PC-3 (cell line): ENCODE measurements at regions not wholly inside any gene's neighbourhood (a gene's known extent, or its start where the extent isn't known, plus 50 kb on each side); places are given as distances from the start of the nearest gene placed in this dataset.
A peak's percentile ranks its signal among the peaks of the same experiment; 100 is the strongest.

Experiments
- ATAC-seq: fragments of 200-7000 bp; cut with Tn5 transposase; 2 replicates; pipeline ENCODE4 v1.9.1; 2020; ENCODE audit warnings: mild to moderate bottlenecking, moderate library complexity
- BruUV-seq: library from RNA; stranded (reverse); fragments of 400-500 nt; replicated peaks from 2 replicates; lab custom pipeline; 2021; lab: Mats Ljungman, UMichigan
- CTCF ChIA-PET: fragments of 300-600 bp; sonication (Branson Sonifier 250); formaldehyde crosslinking; loops from one replicate; lab custom pipeline; 2022; ENCODE audit warnings: antibody characterized with exemption; lab: Charles Lee
- POLR2A ChIA-PET: fragments of 300-600 bp; sonication (Branson Sonifier 250); formaldehyde crosslinking; loops from one replicate; lab custom pipeline; 2022; ENCODE audit warnings: antibody characterized with exemption; ENCODE audit not compliant: unreplicated experiment; lab: Charles Lee
- DNase-seq: peaks from one replicate; pipeline ENCODE4 v3.0.0-alpha.2; 2015
- H2AFZ ChIP-seq: fragments of 300-600 bp; sonication (generic); 2 replicates; pipeline ENCODE4 v1.6.0; 2016; ENCODE audit warnings: antibody characterized with exemption, low read length
- H3F3A ChIP-seq: fragments of 300-600 bp; sonication (generic); one replicate; pipeline ENCODE4 v1.6.0; 2017; ENCODE audit warnings: antibody characterized with exemption, low read length, control low read depth, mild to moderate bottlenecking; ENCODE audit not compliant: unreplicated experiment
- H3K27ac ChIP-seq: fragments of 300-600 bp; sonication (generic); 2 replicates; pipeline ENCODE4 v1.5.1; 2016; ENCODE audit warnings: mild to moderate bottlenecking, low read length
- H3K27me3 ChIP-seq: fragments of 300-600 bp; sonication (generic); 2 replicates; pipeline ENCODE4 v1.6.1; 2016; ENCODE audit warnings: low read length, mixed read lengths
- H3K36me3 ChIP-seq: fragments of 300-600 bp; sonication (generic); 2 replicates; pipeline ENCODE4 v1.6.1; 2016; ENCODE audit warnings: low read depth, mixed run types, low read length, mixed read lengths
- H3K4me1 ChIP-seq: fragments of 300-600 bp; sonication (generic); 2 replicates; pipeline ENCODE4 v1.5.1; 2016; ENCODE audit warnings: low read length; ENCODE audit not compliant: insufficient read depth
- H3K4me2 ChIP-seq: fragments of 300-600 bp; sonication (generic); 2 replicates; pipeline ENCODE4 v1.6.0; 2016; ENCODE audit warnings: low read length
- H3K4me3 ChIP-seq: fragments of 300-600 bp; sonication (generic); 2 replicates; pipeline ENCODE4 v1.5.1; 2016; ENCODE audit warnings: mild to moderate bottlenecking, low read length, mixed read lengths
- H3K79me2 ChIP-seq: fragments of 300-600 bp; sonication (generic); 2 replicates; pipeline ENCODE4 v1.6.1; 2017; ENCODE audit warnings: low read length, mixed read lengths
- H3K9ac ChIP-seq: fragments of 300-600 bp; sonication (generic); 2 replicates; pipeline ENCODE4 v1.6.0; 2016; ENCODE audit warnings: mild to moderate bottlenecking, low read length
- H3K9me2 ChIP-seq: fragments of 300-600 bp; sonication (generic); replicated peaks from 2 replicates; pipeline ENCODE4 v1.6.1; 2016; ENCODE audit warnings: mixed run types, low read length, mixed read lengths
- H3K9me3 ChIP-seq: fragments of 300-600 bp; sonication (generic); 2 replicates; pipeline ENCODE4 v1.6.1; 2016; ENCODE audit warnings: low read length, mixed read lengths
- H4K20me1 ChIP-seq: fragments of 300-600 bp; sonication (generic); 2 replicates; pipeline ENCODE4 v1.6.1; 2016; ENCODE audit warnings: low read length, mixed read lengths
- EZH2 ChIP-seq: fragments of 300-600 bp; sonication (generic); IDR thresholded peaks from one replicate; pipeline ENCODE4 v1.6.1; 2017; ENCODE audit warnings: antibody characterized with exemption, mild to moderate bottlenecking, low read length; ENCODE audit not compliant: unreplicated experiment
- EZH2phosphoT487 ChIP-seq: fragments of 300-600 bp; sonication (generic); IDR thresholded peaks from 2 replicates; pipeline ENCODE4 v1.6.1; 2018; ENCODE audit warnings: mild to moderate bottlenecking, antibody characterized with exemption, low read length, borderline replicate concordance
- intact Hi-C: fragments of 100-400 bp; cut with micrococcal nuclease; formaldehyde crosslinking; loops from 2 replicates; pipeline ENCODE4 v1.9.0; 2023
- TF ChIP-seq, protein P1 (sequence below): fragments of 300-600 bp; sonication (generic); conservative IDR thresholded peaks from 2 replicates; pipeline ENCODE4 v1.5.1; 2017; ENCODE audit warnings: antibody characterized with exemption, low read depth, mild to moderate bottlenecking, low read length

DNA sequence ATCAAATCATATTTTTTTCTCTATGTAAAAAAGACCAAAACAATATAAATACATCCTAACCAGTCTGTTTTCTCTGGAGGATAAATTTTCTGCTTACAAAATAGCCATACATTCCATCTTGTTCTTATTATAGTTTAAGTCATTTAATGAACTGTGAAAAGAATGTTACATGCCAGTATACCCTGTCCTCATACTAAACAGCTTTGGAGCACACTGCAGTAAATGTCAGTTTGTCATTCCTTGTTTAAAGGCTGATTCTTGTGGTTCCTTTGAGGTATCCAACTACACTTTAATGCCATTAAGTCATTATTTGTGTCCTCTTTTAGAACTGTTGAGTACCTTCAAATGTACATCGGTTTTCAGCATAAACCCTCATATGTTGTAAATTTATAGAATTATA is 52.7 kb upstream of the DCBLD2 start:
- no peaks in the 10 kb centered on the region for H3K9me3 ChIP-seq
- ATAC-seq = no peak
- TSS peak; percentile 60 for BruUV-seq
- H3K4me2 ChIP-seq = no peak overlapping the region
- H3K36me3 ChIP-seq = no peaks in the 10 kb centered on the region
- TF ChIP-seq EZH2phosphoT487 = no peak
- TF ChIP-seq, protein P1, sequence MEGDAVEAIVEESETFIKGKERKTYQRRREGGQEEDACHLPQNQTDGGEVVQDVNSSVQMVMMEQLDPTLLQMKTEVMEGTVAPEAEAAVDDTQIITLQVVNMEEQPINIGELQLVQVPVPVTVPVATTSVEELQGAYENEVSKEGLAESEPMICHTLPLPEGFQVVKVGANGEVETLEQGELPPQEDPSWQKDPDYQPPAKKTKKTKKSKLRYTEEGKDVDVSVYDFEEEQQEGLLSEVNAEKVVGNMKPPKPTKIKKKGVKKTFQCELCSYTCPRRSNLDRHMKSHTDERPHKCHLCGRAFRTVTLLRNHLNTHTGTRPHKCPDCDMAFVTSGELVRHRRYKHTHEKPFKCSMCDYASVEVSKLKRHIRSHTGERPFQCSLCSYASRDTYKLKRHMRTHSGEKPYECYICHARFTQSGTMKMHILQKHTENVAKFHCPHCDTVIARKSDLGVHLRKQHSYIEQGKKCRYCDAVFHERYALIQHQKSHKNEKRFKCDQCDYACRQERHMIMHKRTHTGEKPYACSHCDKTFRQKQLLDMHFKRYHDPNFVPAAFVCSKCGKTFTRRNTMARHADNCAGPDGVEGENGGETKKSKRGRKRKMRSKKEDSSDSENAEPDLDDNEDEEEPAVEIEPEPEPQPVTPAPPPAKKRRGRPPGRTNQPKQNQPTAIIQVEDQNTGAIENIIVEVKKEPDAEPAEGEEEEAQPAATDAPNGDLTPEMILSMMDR = no peak
- TF ChIP-seq EZH2 = no peak
- H3K27me3 ChIP-seq = no peaks in the 10 kb centered on the region
- no peak overlapping the region for H3K4me3 ChIP-seq
- H3K27ac ChIP-seq = peak overlapping the region; percentile 81
- ChIA-PET CTCF (interaction anchor here (0.6 kb wide), 1 partner anchor 49 kb away, joined by 3 read pairs; no protein-coding TSS in a partner anchor), POLR2A (interaction anchor here (1.2 kb wide), 1 partner anchor 53 kb away, joined by 11 read pairs; the partner anchor contains the start of gene DCBLD2)
- no peaks in the 10 kb centered on the region for H4K20me1 ChIP-seq
- peaks cover 28% of the 10 kb centered on the region for H3K4me1 ChIP-seq
- intact Hi-C loops = loop anchor here (2.0 kb wide), 1 partner anchor 31 kb away; no protein-coding TSS in a partner anchor
- no peaks in the 10 kb centered on the region for H3F3A ChIP-seq
- no peak for DNase-seq
- H3K9me2 ChIP-seq = no peaks in the 10 kb centered on the region
- no peak overlapping the region for H3K9ac ChIP-seq
- H3K79me2 ChIP-seq = 0 out of 2 replicates have a peak, but pooled peaks cover 6% of the 10 kb centered on the region
- no peak overlapping the region for H2AFZ ChIP-seq

DNA sequence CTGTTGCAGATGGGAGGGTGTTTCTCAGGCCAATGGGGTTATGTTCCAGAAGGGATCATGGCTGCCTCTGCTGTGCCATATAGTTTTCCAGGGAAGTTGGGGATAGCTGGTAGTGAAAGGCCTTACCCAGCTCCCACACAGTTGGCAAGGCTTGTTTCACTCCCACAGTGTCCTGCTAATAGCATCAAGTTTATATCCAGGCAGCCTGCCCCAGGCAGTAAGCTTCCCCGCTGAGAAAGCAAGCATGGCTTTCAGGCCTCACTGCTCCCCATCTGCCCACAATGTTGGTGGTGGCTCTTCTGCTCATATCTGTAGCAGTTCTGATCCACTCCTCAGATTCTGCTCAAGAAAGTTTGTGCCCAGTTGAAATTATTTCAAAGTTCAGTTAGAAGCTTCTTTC is 50.9 kb upstream of the DCBLD2 start:
- TF ChIP-seq, protein P1 = no peak
- no peak for TF ChIP-seq EZH2phosphoT487
- H3K79me2 ChIP-seq = no peaks in the 10 kb centered on the region
- no peaks in the 10 kb centered on the region for H4K20me1 ChIP-seq
- H2AFZ ChIP-seq = no peak overlapping the region
- POLR2A ChIA-PET = interaction anchor here (0.6 kb wide), 4 partner anchors 10 to 135 kb away, joined by 4 to 13 read pairs (median 4); no protein-coding TSS in a partner anchor
- no TSS peak for BruUV-seq
- CTCF ChIA-PET = no interaction called here
- no peak overlapping the region for H3K9ac ChIP-seq
- H3K9me2 ChIP-seq = no peaks in the 10 kb centered on the region
- no peak overlapping the region for H3K4me3 ChIP-seq
- intact Hi-C loops = no loop called here
- H3K27ac ChIP-seq = no peak overlapping the region
- no peaks in the 10 kb centered on the region for H3K36me3 ChIP-seq
- no peaks in the 10 kb centered on the region for H3F3A ChIP-seq
- H3K4me1 ChIP-seq = peaks cover 23% of the 10 kb centered on the region
- DNase-seq (no peak), ATAC-seq (no peak)
- no peak overlapping the region for H3K4me2 ChIP-seq
- H3K9me3 ChIP-seq = no peaks in the 10 kb centered on the region
- no peaks in the 10 kb centered on the region for H3K27me3 ChIP-seq
